Esophagus squamous epithelium (tissue), 4 donors: ENCODE measurements at regions not wholly inside any gene's neighbourhood (a gene's known extent, or its start where the extent isn't known, plus 50 kb on each side); places are given as distances from the start of the nearest gene placed in this dataset.

ENCODE experiments used
- CTCF ChIP-seq, 6 experiments: fragments of 450-650 bp in 4 of 6; fragments of 200-600 bp in 2 of 6; sonication (generic) in 2 of 6; IDR thresholded peaks; one replicate each; pipeline ENCODE4 v1.5.1; 2016 to 2019; ENCODE audit warnings: antibody characterized with exemption in 6 of 6, mild to moderate bottlenecking in 4 of 6, moderate library complexity in 4 of 6
- POLR2A ChIP-seq, 4 donors: fragments of 450-650 bp; IDR thresholded peaks; one replicate each; pipeline ENCODE4 v1.6.1; 2017; ENCODE audit warnings: antibody characterized with exemption in 4 of 4, mild to moderate bottlenecking in 4 of 4, moderate library complexity in 3 of 4

DNA sequence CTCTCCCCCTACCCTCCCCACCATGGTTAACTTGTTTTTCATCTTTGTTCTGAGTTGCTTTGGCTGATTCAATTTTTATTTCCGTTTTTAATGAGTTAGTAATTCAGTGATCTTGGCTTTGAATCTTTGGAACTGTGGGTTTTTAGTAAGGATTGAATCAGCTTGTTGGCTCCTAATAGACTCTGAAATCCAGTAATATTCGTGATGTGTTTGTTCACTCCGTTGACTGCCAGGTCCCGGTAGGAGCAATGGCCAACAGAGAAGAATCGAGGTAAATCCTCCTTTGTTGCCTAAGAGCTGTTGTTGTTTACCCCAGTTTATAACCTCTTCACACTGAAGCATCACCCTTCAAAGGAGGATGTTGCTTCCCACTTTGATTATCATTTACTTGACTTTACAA, 92.7 kb downstream of the PCSK1 start:
- TF ChIP-seq POLR2A (IDR thresholded peaks at IDR 0.05) = no peak
- TF ChIP-seq CTCF (IDR thresholded peaks at IDR 0.05) = no peak
